ENCODE measurements at regions not wholly inside any gene's neighbourhood (a gene's known extent, or its start where the extent isn't known, plus 50 kb on each side); places are given as distances from the start of the nearest gene placed in this dataset.

- no peak for DNase-seq (ENCODE audit: low read depth in 3 of 3, low spot score in 2 of 3)
Measured at GRCh38 chr4:16284050-16284449, 57.8 kb upstream of the TAPT1 start.

- DNase-seq (ENCODE audit: low read depth in 3 of 3, low spot score in 2 of 3) = no peak
Measured at GRCh38 chr4:16278178-16278577, 51.9 kb upstream of the TAPT1 start.
